GM12891 (cell line): ENCODE measurements at regions not wholly inside any gene's neighbourhood (a gene's known extent, or its start where the extent isn't known, plus 50 kb on each side); places are given as distances from the start of the nearest gene placed in this dataset.

ENCODE experiments used
- DNase-seq: peaks from one replicate; pipeline ENCODE4 v3.0.0; 2011; ENCODE audit warnings: low spot score; ENCODE audit not compliant: insufficient read length
- FAIRE-seq: peaks from 2 replicates; lab custom pipeline; 2011; peaks lifted over from hg19 to GRCh38; lab: Jason Lieb, UNC
- PAX5 ChIP-seq: IDR thresholded peaks from 2 replicates; pipeline ENCODE4 v1.6.1; 2011; ENCODE audit warnings: low read length, moderate library complexity, mild to moderate bottlenecking; ENCODE audit not compliant: insufficient read depth, severe bottlenecking
- POLR2A ChIP-seq: IDR thresholded peaks from 2 replicates; pipeline ENCODE4 v1.6.1; 2011; ENCODE audit warnings: low read depth, low read length, control low read depth
- POLR2AphosphoS5 ChIP-seq: IDR thresholded peaks from 2 replicates; pipeline ENCODE4 v1.6.1; 2011; ENCODE audit warnings: low read depth, low read length, control low read depth
- POU2F2 ChIP-seq: IDR thresholded peaks from 2 replicates; pipeline ENCODE4 v1.6.1; 2011; ENCODE audit warnings: low read depth, mild to moderate bottlenecking, control low read depth, low read length, moderate library complexity
- SPI1 ChIP-seq: IDR thresholded peaks from 2 replicates; pipeline ENCODE4 v1.6.1; 2011; ENCODE audit warnings: low read depth, low read length, control low read depth
- TAF1 ChIP-seq: IDR thresholded peaks from 2 replicates; pipeline ENCODE4 v1.6.1; 2011; ENCODE audit warnings: low read depth, low read length, control low read depth

DNA sequence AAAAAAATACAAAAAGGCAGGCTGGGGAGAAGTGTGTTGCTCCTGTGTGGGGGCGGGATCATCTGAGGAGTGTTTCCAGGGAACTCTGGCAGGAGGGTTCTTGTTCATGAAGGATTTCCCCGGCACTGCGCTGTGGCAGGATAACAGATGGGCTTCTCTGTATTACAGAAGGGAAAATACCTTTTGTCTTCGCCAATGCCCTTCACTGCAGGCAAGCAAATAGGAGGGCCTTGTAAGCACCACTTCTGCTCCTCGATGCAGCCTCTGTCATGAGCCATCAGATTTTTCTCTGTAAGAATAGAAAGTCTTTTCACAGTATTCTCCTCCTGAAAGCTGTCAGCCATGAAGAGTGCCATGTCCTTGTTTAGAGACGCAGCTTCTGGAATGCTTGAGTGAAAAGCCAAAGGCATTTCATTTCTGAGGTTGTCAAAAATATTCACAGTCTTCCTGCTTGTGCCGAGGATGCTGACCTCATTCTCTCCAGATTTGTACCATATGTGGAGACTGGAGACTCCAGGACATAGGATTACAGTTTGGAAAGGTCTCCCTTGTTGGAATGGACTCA lies 294.0 kb downstream of the YTHDC2 start:
- FAIRE-seq, result no peak
- TF ChIP-seq POU2F2 (no peak), PAX5 (no peak), POLR2A (no peak), SPI1 (no peak), POLR2AphosphoS5 (no peak), TAF1 (no peak)
- DNase-seq, result no peak

GRCh38 chr5:113808956-113809355 lies 295.5 kb downstream of the YTHDC2 start:
- no peak for DNase-seq
- FAIRE-seq, result no peak
- no peak for TF ChIP-seq POLR2A
- no peak for TF ChIP-seq POU2F2
- no peak for TF ChIP-seq POLR2AphosphoS5
- no peak for TF ChIP-seq PAX5
- TF ChIP-seq SPI1, result no peak
- TF ChIP-seq TAF1, result no peak

DNA sequence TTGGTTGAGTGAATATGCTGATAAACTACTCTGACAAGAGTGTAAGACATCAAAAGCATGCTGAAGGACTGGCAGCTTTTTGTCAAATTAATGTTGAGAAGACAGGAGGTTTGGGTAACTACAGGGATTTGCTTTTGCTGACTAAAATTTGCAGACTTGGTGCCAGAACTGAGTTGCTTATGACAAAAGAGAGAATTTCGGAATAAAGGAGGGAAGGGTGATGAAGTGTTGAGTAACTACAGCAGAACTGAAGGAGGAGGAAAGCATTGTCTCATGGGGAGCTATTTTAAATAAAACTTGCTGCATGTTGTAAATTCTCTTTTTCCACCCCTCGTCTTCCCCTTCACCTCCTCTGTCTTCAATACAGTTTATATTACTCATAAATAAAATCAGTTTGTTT lies 296.1 kb downstream of the YTHDC2 start:
- TF ChIP-seq POLR2AphosphoS5 (no peak), PAX5 (no peak), SPI1 (no peak), TAF1 (no peak)
- DNase-seq (no peak), FAIRE-seq (no peak)

GRCh38 chr5:113813466-113813865 lies 300.0 kb downstream of the YTHDC2 start:
- FAIRE-seq (no peak), DNase-seq (no peak)
- TF ChIP-seq POLR2A (no peak), POU2F2 (no peak), TAF1 (no peak), POLR2AphosphoS5 (no peak), PAX5 (no peak), SPI1 (no peak)

- no peak for TF ChIP-seq TAF1
- TF ChIP-seq POU2F2, result no peak
- no peak for TF ChIP-seq PAX5
- TF ChIP-seq SPI1, result no peak
- TF ChIP-seq POLR2AphosphoS5, result no peak
- TF ChIP-seq POLR2A, result no peak
- no peak for DNase-seq
- FAIRE-seq, result no peak
Observed at GRCh38 chr5:113817683-113818082, 304.2 kb downstream of the YTHDC2 start.

DNA sequence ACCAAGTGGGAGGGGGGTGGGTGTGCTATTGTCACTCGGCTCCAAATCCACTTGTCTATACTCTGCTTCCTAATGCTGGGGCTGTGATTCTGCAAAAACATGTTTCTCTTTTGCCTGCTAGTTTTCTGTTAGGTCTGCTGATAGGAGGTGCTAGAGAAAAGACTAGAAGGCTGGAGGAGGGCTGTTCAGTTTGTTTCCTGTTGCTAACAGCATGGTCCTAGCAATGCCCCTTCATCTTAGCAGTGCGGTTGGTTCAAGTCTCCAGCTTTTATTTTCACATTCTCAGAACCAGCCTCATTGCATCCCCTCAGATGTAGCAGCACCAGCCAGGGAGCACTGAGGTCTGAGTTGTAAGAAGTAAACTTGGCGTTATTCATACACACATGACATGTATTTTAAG lies 310.2 kb downstream of the YTHDC2 start:
- TF ChIP-seq SPI1, result no peak
- no peak for TF ChIP-seq PAX5
- no peak for TF ChIP-seq POU2F2
- TF ChIP-seq POLR2AphosphoS5, result no peak
- TF ChIP-seq TAF1, result no peak
- DNase-seq, result no peak
- FAIRE-seq, result no peak

DNA sequence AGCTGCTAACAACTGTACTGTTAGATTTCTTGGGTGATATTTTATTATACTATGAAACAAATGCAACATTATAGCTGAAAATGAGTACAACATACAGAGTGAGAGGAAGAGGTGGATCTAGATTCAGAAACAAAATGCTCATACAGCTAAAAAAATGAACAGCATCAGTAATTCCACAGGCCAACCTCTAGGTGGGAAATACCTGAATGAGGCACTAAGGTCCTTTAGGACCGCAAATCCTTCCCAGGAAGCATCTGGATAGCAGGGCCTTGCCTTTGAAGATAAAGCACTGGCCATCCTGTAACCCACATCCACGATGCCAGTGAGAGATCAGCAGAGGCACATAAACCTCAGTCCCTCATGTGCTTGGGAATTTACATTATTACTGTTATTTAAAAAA lies 310.8 kb downstream of the YTHDC2 start:
- DNase-seq, result no peak
- FAIRE-seq, result no peak
- TF ChIP-seq POLR2AphosphoS5 (no peak), POU2F2 (no peak), TAF1 (no peak), POLR2A (no peak), SPI1 (no peak)

DNA sequence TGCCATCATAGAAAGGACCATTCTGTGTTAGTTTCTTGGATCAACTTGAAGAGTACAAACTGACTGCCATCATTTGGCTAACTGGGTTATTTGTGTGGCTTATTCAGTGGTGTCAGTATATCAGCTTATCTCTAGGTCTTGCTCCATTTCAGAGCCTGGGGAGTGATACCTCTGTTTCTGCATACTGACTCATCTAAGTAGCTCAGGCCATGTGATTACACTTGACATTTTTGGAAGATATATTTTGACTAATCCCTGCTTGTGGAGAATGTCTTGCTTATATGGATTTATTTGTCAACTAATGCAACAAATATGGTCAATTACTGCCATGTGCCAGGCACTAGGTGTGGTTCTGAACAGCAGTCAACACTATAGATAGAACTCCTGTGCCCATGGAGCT lies 311.7 kb downstream of the YTHDC2 start:
- no peak for DNase-seq
- FAIRE-seq, result no peak
- TF ChIP-seq POU2F2 (no peak), POLR2A (no peak), SPI1 (no peak), PAX5 (no peak), POLR2AphosphoS5 (no peak), TAF1 (no peak)

GRCh38 chr5:113846941-113847340 lies 333.4 kb downstream of the YTHDC2 start:
- FAIRE-seq (no peak), DNase-seq (no peak)
- TF ChIP-seq PAX5 (no peak), SPI1 (no peak), POU2F2 (no peak), POLR2A (no peak)

- FAIRE-seq, result no peak
- no peak for DNase-seq
- TF ChIP-seq POU2F2, result no peak
- no peak for TF ChIP-seq POLR2A
- no peak for TF ChIP-seq TAF1
- no peak for TF ChIP-seq POLR2AphosphoS5
- TF ChIP-seq PAX5, result no peak
- TF ChIP-seq SPI1, result no peak
Observed at GRCh38 chr5:113864437-113864836, 350.9 kb downstream of the YTHDC2 start.
